HepG2 (cell line): ENCODE measurements at regions not wholly inside any gene's neighbourhood (a gene's known extent, or its start where the extent isn't known, plus 50 kb on each side); places are given as distances from the start of the nearest gene placed in this dataset.
"Not testable (repeated sequence)": the region's sequence is repeated elsewhere in the genome, so short reads cannot be mapped to it uniquely, and the experiment has no call there.

Experiments
- CREB1 ChIP-seq, 2 experiments: fragments of 450-650 bp in 1 of 2; IDR thresholded peaks; 2 replicates each; pipeline ENCODE4 v1.6.1; 2016 to 2017; ENCODE audit warnings: control low read depth in 1 of 2, mild to moderate bottlenecking in 1 of 2, missing compliant biosample characterization in 1 of 2, missing genetic modification characterization in 1 of 2
- FOXP1 ChIP-seq, 2 experiments: fragments of 450-650 bp in 1 of 2; IDR thresholded peaks; 2 replicates each; pipeline ENCODE4 v1.6.1; 2017 to 2018; ENCODE audit warnings: antibody characterized with exemption in 1 of 2
- MAFK ChIP-seq, 2 experiments: IDR thresholded peaks in 1 of 2; conservative IDR thresholded peaks in 1 of 2; 2 replicates each; pipeline ENCODE4 v1.6.1; 2011; ENCODE audit warnings: improper control_type of control experiment in 2 of 2, low read length in 2 of 2
- POLR2A ChIP-seq, 2 experiments: IDR thresholded peaks; 2 replicates each; pipeline ENCODE4 v1.6.1; 2011; ENCODE audit warnings: low read depth in 2 of 2, low read length in 2 of 2, mild to moderate bottlenecking in 1 of 2, moderate library complexity in 1 of 2; ENCODE audit not compliant: insufficient read depth in 1 of 2
- POLR2AphosphoS5 ChIP-seq: IDR thresholded peaks from 2 replicates; pipeline ENCODE4 v1.6.1; 2012; ENCODE audit warnings: low read depth, low read length
- ZSCAN29 ChIP-seq: sonication (generic); formaldehyde crosslinking; conservative IDR thresholded peaks from 2 replicates; pipeline ENCODE4 v1.4.0; 2020; ENCODE audit warnings: mild to moderate bottlenecking, missing genetic modification reagents
- TF ChIP-seq, protein P1 (sequence below): sonication (generic); formaldehyde crosslinking; IDR thresholded peaks from 2 replicates; pipeline ENCODE4 v1.5.0; 2020; ENCODE audit warnings: mild to moderate bottlenecking, missing genetic modification reagents, moderate library complexity

GRCh38 chr2:44064281-44064680 is 68.5 kb upstream of the LRPPRC start:
- not testable (repeated sequence) for TF ChIP-seq MAFK (conservative IDR thresholded peaks at IDR 0.05 in 1 of 2, IDR thresholded peaks at IDR 0.05 in 1 of 2; ENCODE audit: low read length in 2 of 2); POLR2A (IDR thresholded peaks at IDR 0.05; ENCODE audit: insufficient read depth in 1 of 2, low read depth in 2 of 2, low read length in 2 of 2); POLR2AphosphoS5; CREB1 (IDR thresholded peaks at IDR 0.05); CREB1 (CRISPR knock-in tag; IDR thresholded peaks at IDR 0.05); ZSCAN29 (CRISPR knock-in tag); FOXP1 (IDR thresholded peaks at IDR 0.05); FOXP1 (CRISPR knock-in tag; IDR thresholded peaks at IDR 0.05)
- TF ChIP-seq, protein P1, sequence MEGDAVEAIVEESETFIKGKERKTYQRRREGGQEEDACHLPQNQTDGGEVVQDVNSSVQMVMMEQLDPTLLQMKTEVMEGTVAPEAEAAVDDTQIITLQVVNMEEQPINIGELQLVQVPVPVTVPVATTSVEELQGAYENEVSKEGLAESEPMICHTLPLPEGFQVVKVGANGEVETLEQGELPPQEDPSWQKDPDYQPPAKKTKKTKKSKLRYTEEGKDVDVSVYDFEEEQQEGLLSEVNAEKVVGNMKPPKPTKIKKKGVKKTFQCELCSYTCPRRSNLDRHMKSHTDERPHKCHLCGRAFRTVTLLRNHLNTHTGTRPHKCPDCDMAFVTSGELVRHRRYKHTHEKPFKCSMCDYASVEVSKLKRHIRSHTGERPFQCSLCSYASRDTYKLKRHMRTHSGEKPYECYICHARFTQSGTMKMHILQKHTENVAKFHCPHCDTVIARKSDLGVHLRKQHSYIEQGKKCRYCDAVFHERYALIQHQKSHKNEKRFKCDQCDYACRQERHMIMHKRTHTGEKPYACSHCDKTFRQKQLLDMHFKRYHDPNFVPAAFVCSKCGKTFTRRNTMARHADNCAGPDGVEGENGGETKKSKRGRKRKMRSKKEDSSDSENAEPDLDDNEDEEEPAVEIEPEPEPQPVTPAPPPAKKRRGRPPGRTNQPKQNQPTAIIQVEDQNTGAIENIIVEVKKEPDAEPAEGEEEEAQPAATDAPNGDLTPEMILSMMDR (CRISPR knock-in tag) = not testable (repeated sequence)
